BJ (cell line): ENCODE measurements at regions not wholly inside any gene's neighbourhood (a gene's known extent, or its start where the extent isn't known, plus 50 kb on each side); places are given as distances from the start of the nearest gene placed in this dataset.

Experiments
- CTCF ChIA-PET: fragments of 350-600 bp; formaldehyde crosslinking; extraction: SDS; loops from one replicate; lab custom pipeline; 2021; ENCODE audit warnings: antibody characterized with exemption, inconsistent platforms; lab: Yijun Ruan, JAX
- POLR2A ChIA-PET: fragments of 300-600 bp; sonication (Branson Sonifier 250); formaldehyde crosslinking; extraction: SDS; loops from one replicate; lab custom pipeline; 2021; ENCODE audit warnings: antibody characterized with exemption; lab: Charles Lee
- DNase-seq: peaks from one replicate; pipeline ENCODE4 v3.0.0-alpha.2; 2011; ENCODE audit warnings: low read depth
- H3K27me3 ChIP-seq: 2 replicates; pipeline ENCODE4 v1.6.0; 2011; ENCODE audit warnings: low read length; ENCODE audit not compliant: control insufficient read depth, insufficient read depth
- H3K36me3 ChIP-seq: 2 replicates; pipeline ENCODE4 v1.5.1; 2011; ENCODE audit warnings: low read length; ENCODE audit not compliant: control insufficient read depth, insufficient read depth
- H3K4me3 ChIP-seq: 2 replicates; pipeline ENCODE4 v1.5.1; 2011; ENCODE audit warnings: low read depth, mild to moderate bottlenecking, control low read depth, low read length
- CTCF ChIP-seq: IDR thresholded peaks from 2 replicates; pipeline ENCODE4 v1.5.1; 2011; ENCODE audit warnings: low read depth, mild to moderate bottlenecking, control low read depth, inconsistent platforms, low read length, moderate library complexity; ENCODE audit not compliant: insufficient read depth

- CTCF ChIA-PET = interaction anchor here (1.7 kb wide), 1 partner anchor 9 kb away, joined by 8 read pairs; no protein-coding TSS in a partner anchor
Observed at GRCh38 chr6:44603044-44603686, 215.7 kb downstream of the CDC5L start.

GRCh38 chr6:44606504-44606903, 219.0 kb downstream of the CDC5L start:
- ChIA-PET POLR2A (no interaction called here), CTCF (interaction anchor here (0.7 to 2.3 kb wide), 3 partner anchors 11 to 1324 kb away, joined by 3 to 8 read pairs (median 4); no protein-coding TSS in a partner anchor)
- Histone ChIP-seq H3K4me3 (no peak overlapping the region), H3K36me3 (no peaks in the 10 kb centered on the region), H3K27me3 (peaks cover 6% of the 10 kb centered on the region)
- no peak for TF ChIP-seq CTCF
- no peak for DNase-seq

More at GRCh38 chr6:44603044-44603686, 215.7 kb downstream of the CDC5L start:
- no peak for DNase-seq
- Histone ChIP-seq H3K4me3 (no peak overlapping the region), H3K27me3 (peaks cover 3% of the 10 kb centered on the region), H3K36me3 (no peaks in the 10 kb centered on the region)
- no peak for TF ChIP-seq CTCF
- POLR2A ChIA-PET = no interaction called here

GRCh38 chr6:44606976-44607375, 219.5 kb downstream of the CDC5L start:
- peaks cover 6% of the 10 kb centered on the region for H3K27me3 ChIP-seq
- DNase-seq = no peak
- TF ChIP-seq CTCF = no peak
- ChIA-PET CTCF (interaction anchor here (0.7 to 2.3 kb wide), 3 partner anchors 11 to 1323 kb away, joined by 3 to 8 read pairs (median 4); no protein-coding TSS in a partner anchor), POLR2A (no interaction called here)
- H3K4me3 ChIP-seq = no peak overlapping the region
- H3K36me3 ChIP-seq = no peaks in the 10 kb centered on the region

GRCh38 chr6:44608175-44608574, 220.7 kb downstream of the CDC5L start:
- no peak overlapping the region for H3K4me3 ChIP-seq
- DNase-seq = no peak
- ChIA-PET CTCF (interaction anchor here (1.0 kb wide), 1 partner anchor 1339 kb away, joined by 3 read pairs; no protein-coding TSS in a partner anchor), POLR2A (no interaction called here)
- no peak for TF ChIP-seq CTCF
- no peaks in the 10 kb centered on the region for H3K36me3 ChIP-seq
- peaks cover 5% of the 10 kb centered on the region for H3K27me3 ChIP-seq

- ChIA-PET POLR2A (no interaction called here), CTCF (no interaction called here)
- no peak for DNase-seq
- H3K27me3 ChIP-seq = peaks cover 7% of the 10 kb centered on the region
- TF ChIP-seq CTCF = no peak
- no peaks in the 10 kb centered on the region for H3K36me3 ChIP-seq
- no peak overlapping the region for H3K4me3 ChIP-seq
Observed at GRCh38 chr6:44609051-44609612, 221.6 kb downstream of the CDC5L start.
